ENCODE measurements at regions not wholly inside any gene's neighbourhood (a gene's known extent, or its start where the extent isn't known, plus 50 kb on each side); places are given as distances from the start of the nearest gene placed in this dataset.

- DNase-seq (ENCODE audit: low spot score): no peak
- in situ Hi-C loops (cut with MboI; ENCODE audit: low pct_unique_long_range_greater_than_20kb, low sequenced_read_pairs, unreplicated experiment): no loop called here
- TF ChIP-seq CTCF (IDR thresholded peaks at IDR 0.05; ENCODE audit: extremely low read depth, insufficient read depth, missing control alignments): no peak
Observed at GRCh38 chr3:177608443-177608842, 411.2 kb upstream of the TBL1XR1 start.

GRCh38 chr3:177609613-177610012 lies 412.3 kb upstream of the TBL1XR1 start:
- in situ Hi-C loops (cut with MboI; ENCODE audit: low pct_unique_long_range_greater_than_20kb, low sequenced_read_pairs, unreplicated experiment): no loop called here
- no peak for DNase-seq (ENCODE audit: low spot score)
- no peak for TF ChIP-seq CTCF (IDR thresholded peaks at IDR 0.05; ENCODE audit: extremely low read depth, insufficient read depth, missing control alignments)

GRCh38 chr3:177610262-177610661 lies 413.0 kb upstream of the TBL1XR1 start:
- DNase-seq (ENCODE audit: low spot score): no peak
- TF ChIP-seq CTCF (IDR thresholded peaks at IDR 0.05; ENCODE audit: extremely low read depth, insufficient read depth, missing control alignments): no peak
- in situ Hi-C loops (cut with MboI; ENCODE audit: low pct_unique_long_range_greater_than_20kb, low sequenced_read_pairs, unreplicated experiment): no loop called here

- DNase-seq (ENCODE audit: low spot score): no peak
- no peak for TF ChIP-seq CTCF (IDR thresholded peaks at IDR 0.05; ENCODE audit: extremely low read depth, insufficient read depth, missing control alignments)
- in situ Hi-C loops (cut with MboI; ENCODE audit: low pct_unique_long_range_greater_than_20kb, low sequenced_read_pairs, unreplicated experiment): no loop called here
Observed at GRCh38 chr3:177610686-177611633, 413.7 kb upstream of the TBL1XR1 start.

GRCh38 chr3:177611752-177612334 lies 414.6 kb upstream of the TBL1XR1 start:
- in situ Hi-C loops (cut with MboI; ENCODE audit: low pct_unique_long_range_greater_than_20kb, low sequenced_read_pairs, unreplicated experiment): no loop called here
- no peak for DNase-seq (ENCODE audit: low spot score)
- no peak for TF ChIP-seq CTCF (IDR thresholded peaks at IDR 0.05; ENCODE audit: extremely low read depth, insufficient read depth, missing control alignments)

- no peak for DNase-seq (ENCODE audit: low spot score)
- no peak for TF ChIP-seq CTCF (IDR thresholded peaks at IDR 0.05; ENCODE audit: extremely low read depth, insufficient read depth, missing control alignments)
- in situ Hi-C loops (cut with MboI; ENCODE audit: low pct_unique_long_range_greater_than_20kb, low sequenced_read_pairs, unreplicated experiment): no loop called here
Observed at GRCh38 chr3:177613901-177614300, 416.6 kb upstream of the TBL1XR1 start.
